ENCODE measurements at regions not wholly inside any gene's neighbourhood (a gene's known extent, or its start where the extent isn't known, plus 50 kb on each side); places are given as distances from the start of the nearest gene placed in this dataset.

DNA sequence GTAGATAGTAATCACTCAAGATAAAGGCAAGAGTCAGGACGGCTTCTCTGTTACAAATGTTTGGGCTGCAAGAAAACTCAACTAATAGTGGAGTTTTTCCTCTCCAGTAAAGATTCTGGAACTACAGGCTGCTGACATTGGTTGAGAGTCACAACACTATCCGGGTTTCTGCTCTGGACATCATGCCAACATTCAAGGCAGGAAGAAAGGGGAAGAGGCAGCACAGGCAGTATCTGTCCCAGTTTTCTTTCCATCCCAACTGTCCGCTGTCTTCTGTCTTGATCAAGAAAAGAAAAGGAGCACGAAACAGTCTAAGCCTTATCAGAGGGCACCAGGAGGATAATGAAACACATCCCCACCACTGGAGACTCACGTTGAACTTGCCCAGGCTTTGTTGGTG, 132.1 kb downstream of the MAIP1 start:
- TF ChIP-seq ZFX (IDR thresholded peaks at IDR 0.05; ENCODE audit: borderline replicate concordance) = no peak
- TF ChIP-seq, protein P1, sequence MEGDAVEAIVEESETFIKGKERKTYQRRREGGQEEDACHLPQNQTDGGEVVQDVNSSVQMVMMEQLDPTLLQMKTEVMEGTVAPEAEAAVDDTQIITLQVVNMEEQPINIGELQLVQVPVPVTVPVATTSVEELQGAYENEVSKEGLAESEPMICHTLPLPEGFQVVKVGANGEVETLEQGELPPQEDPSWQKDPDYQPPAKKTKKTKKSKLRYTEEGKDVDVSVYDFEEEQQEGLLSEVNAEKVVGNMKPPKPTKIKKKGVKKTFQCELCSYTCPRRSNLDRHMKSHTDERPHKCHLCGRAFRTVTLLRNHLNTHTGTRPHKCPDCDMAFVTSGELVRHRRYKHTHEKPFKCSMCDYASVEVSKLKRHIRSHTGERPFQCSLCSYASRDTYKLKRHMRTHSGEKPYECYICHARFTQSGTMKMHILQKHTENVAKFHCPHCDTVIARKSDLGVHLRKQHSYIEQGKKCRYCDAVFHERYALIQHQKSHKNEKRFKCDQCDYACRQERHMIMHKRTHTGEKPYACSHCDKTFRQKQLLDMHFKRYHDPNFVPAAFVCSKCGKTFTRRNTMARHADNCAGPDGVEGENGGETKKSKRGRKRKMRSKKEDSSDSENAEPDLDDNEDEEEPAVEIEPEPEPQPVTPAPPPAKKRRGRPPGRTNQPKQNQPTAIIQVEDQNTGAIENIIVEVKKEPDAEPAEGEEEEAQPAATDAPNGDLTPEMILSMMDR (IDR thresholded peaks at IDR 0.05) = no peak
- no peak overlapping the region for H3K27ac ChIP-seq

DNA sequence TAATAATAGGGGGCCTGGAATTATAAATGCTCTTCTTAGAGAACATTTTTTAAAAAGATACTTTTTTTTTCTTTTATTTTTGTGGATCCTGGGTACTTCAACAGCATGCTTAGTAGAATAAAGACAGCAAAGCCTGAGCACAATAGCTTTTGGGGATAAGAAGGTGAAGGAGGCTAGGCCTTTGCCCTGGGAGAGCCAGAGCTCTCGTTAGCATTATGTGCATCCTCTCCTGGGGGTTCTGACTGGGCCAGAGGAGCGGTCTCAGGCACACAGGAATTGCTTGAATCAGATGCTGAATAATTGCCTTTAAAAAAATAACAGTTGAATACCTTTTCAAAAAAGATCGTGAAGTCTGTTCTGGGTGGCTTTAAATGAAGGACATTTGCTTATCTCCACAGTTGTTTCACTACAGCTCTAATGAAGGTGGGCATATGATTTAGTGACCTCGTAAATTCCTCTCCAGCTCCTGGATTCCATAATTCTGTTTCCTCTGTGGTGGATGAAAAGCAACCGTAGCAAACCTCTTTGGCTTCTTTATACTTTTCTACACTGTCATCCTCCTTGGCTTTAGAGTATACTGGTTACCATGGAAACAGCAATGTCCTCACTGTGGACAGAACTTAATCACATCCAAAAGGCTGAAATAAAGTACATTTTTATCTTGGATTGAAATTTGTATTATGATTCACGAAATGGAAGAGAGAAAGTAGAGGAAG, 133.8 kb downstream of the MAIP1 start:
- TF ChIP-seq ZFX (IDR thresholded peaks at IDR 0.05; ENCODE audit: borderline replicate concordance) = no peak
- TF ChIP-seq, protein P1 (IDR thresholded peaks at IDR 0.05) = no peak

DNA sequence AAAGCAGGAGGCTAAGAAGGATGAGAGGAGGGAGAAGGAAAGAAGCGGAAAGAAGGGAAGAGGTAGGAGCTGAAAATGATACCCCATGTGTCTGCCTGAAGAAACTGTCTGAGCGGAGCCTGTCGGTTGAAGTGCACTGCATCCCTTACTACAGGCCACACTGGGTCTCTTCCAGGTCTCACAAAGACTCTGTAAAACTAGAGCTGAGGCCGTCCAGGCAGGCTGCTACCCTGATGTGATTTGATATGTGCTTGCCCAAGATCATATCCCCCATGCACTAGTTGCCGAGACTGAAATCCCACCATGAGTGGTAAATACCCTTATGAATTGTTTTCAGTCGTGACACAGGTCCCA, 134.4 kb downstream of the MAIP1 start:
- TF ChIP-seq, protein P1 (IDR thresholded peaks at IDR 0.05) = no peak
- TF ChIP-seq ZFX (IDR thresholded peaks at IDR 0.05; ENCODE audit: borderline replicate concordance) = no peak
- H3K27ac ChIP-seq = no peak overlapping the region

More for the DNA sequence above, 133.8 kb downstream of the MAIP1 start:
- no peak overlapping the region for H3K27ac ChIP-seq

DNA sequence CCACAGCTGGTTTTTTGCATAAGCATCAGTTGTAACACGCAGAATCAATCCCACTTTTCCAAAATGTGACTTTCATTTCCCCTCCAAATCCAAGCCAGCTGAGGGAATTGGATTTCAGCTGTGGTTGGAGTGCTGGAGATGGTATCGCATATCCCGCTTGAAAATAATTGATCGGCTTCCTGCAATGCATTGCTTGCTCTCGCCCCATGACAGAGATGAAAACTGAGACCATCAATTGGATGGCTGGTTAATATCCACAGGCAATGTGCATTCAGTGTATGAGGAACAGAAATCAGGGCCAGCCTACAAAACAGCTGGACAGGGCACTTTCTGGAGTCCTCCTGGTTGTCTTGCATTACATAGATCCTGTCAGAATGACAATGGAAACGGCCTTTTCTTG, 135.3 kb downstream of the MAIP1 start:
- no peak for TF ChIP-seq ZFX (IDR thresholded peaks at IDR 0.05; ENCODE audit: borderline replicate concordance)
- TF ChIP-seq, protein P1 (IDR thresholded peaks at IDR 0.05) = no peak
- no peak overlapping the region for H3K27ac ChIP-seq

DNA sequence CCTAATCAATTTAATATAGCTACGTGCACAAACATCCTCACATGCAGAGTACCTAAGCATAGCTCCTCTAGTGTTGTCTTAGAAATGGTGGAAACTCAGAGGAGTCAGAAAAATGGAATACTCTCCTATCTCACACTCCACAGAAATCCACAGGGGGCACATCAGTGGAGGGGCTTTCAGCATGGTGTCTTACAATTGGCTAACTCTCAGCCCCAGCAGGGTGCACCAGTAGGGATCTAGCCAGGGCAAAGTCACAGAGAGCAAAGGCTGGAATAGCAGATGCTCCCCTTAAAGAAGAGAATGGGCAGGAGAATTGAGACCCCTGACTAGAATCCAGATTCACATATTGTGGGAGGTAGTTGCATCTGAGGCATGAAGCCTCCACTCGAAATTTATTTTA, 135.7 kb downstream of the MAIP1 start:
- no peak overlapping the region for H3K27ac ChIP-seq
- TF ChIP-seq, protein P1 (IDR thresholded peaks at IDR 0.05) = no peak
- TF ChIP-seq ZFX (IDR thresholded peaks at IDR 0.05; ENCODE audit: borderline replicate concordance) = no peak

DNA sequence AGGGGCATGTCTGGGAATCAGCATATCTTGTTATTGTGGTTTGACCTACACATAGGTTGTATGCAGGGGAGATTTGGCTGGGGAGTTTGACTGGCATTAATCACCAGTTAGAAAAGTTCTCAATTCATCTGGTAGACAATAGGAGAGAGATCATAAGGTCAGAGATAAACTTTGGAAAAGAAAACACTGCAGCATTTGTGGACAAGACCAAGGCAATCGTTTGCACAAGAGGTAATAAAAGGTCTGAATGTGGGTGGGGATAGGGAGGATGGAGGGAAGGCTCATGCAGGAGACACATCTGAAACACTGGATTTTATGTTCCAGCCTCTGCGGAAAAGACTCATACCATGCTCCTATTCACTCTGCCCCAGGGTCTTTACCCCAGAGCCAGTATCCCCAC, 136.9 kb downstream of the MAIP1 start:
- TF ChIP-seq ZFX (IDR thresholded peaks at IDR 0.05; ENCODE audit: borderline replicate concordance) = no peak
- TF ChIP-seq, protein P1 (IDR thresholded peaks at IDR 0.05) = no peak
- H3K27ac ChIP-seq = no peak overlapping the region

DNA sequence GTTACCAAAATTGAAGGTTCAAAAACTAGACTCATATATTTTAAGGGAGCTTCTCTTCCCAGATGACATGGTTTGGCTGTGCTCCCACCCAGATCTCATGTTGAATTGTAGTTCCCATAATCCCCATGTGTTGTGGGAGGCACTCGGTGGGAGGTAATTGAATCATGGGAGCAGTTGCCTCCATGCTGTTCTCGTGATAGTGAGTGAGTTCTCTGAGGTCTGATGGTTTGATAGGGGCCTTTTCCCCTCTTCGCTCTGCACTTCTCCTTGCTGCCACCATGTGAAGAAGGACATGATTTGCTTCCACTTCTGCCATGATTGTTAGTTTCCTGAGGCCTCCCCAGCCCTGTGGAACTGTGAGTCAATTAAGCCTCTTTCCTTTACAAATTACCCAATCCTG, 140.1 kb downstream of the MAIP1 start:
- no peak for TF ChIP-seq ZFX (IDR thresholded peaks at IDR 0.05; ENCODE audit: borderline replicate concordance)
- TF ChIP-seq, protein P1 (IDR thresholded peaks at IDR 0.05) = no peak
- H3K27ac ChIP-seq = no peak overlapping the region
